HK-2 (cell line): ENCODE measurements at regions not wholly inside any gene's neighbourhood (a gene's known extent, or its start where the extent isn't known, plus 50 kb on each side); places are given as distances from the start of the nearest gene placed in this dataset.
"Not testable (repeated sequence)": the region's sequence is repeated elsewhere in the genome, so short reads cannot be mapped to it uniquely, and the experiment has no call there.

Experiments
- DNase-seq: peaks from one replicate; pipeline ENCODE4 v3.0.0-alpha.2; 2018; ENCODE audit not compliant: unreplicated experiment

DNA sequence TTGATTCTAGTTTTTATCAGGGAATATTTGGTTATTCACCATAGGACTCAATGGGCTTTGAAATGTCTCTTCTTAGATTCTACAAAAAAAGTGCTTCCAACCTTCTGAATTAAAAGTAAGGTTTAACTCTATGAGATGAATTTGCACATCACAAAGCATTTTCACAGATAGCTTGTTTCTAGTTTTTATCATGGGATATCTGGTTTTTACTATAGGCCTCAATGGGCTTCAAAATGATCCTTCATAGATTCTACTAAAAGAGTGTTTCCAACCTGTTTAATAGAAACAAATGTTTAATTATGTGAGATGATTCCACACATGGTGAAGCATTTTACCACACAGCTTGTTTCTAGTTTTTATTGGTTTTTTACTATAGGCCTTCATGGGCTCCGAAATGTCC, 560.7 kb downstream of the KCNJ18 start:
- DNase-seq = no peak

DNA sequence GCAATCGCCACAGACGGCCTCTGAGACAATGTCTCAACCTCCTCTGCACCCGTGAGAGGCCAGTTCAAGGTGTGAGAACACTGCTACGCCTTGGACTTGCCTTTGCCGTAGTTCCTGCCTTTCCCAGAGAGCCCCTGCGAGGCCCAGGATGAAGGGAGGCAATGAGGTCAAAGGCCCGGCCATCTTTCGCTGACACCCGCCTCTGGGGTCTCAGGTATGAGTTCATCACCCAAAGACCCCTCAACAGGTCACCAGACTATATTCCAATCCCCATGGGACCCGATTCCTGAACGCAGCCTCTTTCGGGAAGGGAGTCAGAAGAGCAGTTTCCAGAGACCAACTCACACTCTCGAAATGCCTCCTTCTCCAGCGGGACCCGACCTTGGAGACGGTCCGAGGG, 573.5 kb downstream of the KCNJ18 start:
- DNase-seq = no peak

DNA sequence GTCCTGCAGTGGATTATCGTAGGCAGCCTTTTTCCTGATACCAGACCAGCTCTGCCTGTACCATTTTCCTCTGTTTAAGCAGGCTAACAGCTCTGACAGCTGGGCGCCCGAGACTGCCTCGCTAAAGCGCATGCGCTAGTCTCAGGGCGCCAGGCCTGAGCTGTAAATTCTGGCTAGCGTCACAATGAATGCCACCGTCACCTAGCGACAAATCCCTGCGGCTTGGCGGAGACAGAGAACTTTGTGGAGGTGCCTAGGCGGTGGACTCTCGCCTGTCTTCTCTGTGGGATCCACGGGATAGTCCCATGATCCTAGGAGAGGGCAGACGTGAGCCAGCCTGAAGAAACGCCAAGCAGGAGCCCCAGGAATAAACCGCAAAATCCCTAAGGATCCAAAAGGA, 573.9 kb downstream of the KCNJ18 start:
- no peak for DNase-seq

DNA sequence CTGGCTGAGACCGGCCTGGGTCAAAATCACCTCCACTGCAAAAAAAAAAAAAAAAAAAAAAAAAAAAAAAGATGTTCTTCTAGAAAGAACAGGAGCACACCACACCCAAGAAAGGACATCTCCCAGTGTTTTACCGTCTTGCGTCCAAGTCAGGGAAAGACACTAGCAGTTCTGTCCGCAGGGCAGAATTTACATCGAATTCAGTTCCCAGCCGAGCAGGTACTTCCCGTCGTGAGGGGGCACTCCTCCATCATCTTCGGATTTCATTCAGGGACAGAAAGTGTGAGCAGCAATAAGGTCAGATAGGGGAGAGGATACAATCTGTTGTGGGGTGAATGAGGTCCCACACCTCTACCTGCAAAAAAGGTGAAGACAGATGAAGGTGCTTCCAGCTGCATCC, 574.7 kb downstream of the KCNJ18 start:
- DNase-seq = no peak

DNA sequence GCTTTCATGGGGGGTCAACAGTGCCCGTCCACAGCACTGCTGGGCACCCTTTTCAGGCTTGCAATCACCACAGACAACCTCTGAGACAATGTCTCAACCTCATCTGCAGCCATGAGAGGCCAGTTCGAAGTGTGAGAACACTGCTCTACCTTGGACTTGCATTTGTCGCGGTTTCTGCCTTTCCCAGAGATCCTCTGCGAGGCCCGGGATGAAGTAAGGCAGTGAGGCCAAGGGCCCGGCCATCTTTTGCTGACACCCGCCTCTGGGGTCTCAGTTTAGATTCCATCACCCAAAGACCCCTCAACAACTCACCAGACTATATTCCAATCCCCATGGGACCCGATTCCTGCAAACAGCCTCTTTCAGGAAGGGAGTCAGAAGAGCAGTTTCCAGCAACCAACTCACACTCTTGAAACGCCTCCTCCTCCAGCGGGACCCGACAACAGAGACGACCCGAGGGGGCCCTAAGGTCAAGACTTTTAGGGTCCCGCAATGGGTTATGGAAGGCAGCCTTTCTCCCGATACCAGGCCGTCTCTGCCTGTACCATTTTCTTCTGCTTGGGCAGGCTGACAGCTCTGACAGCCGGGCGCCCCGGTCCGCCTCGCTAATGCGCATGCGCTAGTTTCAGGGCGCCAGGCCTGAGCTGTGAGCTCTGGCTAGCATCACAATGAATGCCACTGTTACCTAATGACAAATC, 576.0 kb downstream of the KCNJ18 start:
- DNase-seq = no peak

DNA sequence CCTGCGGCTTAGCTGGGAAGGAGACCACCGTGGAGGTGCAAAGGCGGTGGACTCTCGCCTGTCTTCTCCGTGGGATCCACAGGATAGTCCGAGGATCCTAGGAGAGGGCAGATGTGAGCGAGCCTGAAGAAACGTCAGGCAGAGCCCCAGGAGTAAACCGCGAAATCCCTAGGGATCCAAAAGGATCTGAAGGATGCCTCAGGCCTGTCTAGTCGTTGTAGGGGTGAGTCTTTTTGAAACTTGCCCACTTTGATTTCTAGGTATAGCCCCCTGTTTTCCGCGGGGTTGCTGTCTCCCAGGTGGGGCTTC, 576.5 kb downstream of the KCNJ18 start:
- DNase-seq = no peak

DNA sequence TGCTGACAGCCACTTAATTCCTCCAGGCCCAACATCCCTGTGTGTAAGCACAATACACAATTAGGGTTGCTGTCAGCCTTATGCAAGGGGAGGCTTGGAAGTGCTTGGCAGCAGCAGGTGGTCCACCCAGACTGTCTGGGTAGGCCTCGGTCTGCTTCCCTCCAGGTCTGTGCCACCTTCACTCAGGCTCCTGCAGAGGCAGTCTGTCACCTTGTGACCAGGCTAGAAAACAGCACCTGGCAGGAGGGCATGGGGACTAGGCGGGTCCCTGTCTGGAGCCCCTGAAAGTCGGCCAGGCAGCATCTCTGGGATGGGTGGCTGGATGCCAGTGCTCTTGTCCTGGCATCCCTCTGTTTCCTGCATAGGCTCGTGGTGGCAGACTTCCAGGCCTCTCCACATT, 578.1 kb downstream of the KCNJ18 start:
- DNase-seq = no peak

DNA sequence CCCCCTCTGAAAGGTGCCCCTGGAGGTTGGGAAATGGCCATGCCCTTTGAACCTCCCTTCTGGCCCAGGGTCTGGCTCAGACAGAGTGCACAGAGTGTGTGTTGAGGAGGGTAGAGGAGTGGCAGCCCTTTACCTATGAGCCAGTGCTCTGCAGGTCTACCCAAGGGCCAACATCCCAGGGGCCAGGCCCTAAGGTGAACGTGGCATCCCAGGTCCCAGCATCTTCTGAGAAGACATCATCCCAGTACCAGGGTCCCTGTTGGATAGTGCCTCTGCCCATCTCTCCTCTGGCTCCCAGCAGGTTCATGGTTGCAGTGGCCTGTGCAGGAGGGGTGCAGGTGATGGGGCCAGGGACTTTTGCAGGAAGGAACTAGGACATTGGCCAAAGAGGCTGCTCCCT, 578.5 kb downstream of the KCNJ18 start:
- DNase-seq = not testable (repeated sequence)

DNA sequence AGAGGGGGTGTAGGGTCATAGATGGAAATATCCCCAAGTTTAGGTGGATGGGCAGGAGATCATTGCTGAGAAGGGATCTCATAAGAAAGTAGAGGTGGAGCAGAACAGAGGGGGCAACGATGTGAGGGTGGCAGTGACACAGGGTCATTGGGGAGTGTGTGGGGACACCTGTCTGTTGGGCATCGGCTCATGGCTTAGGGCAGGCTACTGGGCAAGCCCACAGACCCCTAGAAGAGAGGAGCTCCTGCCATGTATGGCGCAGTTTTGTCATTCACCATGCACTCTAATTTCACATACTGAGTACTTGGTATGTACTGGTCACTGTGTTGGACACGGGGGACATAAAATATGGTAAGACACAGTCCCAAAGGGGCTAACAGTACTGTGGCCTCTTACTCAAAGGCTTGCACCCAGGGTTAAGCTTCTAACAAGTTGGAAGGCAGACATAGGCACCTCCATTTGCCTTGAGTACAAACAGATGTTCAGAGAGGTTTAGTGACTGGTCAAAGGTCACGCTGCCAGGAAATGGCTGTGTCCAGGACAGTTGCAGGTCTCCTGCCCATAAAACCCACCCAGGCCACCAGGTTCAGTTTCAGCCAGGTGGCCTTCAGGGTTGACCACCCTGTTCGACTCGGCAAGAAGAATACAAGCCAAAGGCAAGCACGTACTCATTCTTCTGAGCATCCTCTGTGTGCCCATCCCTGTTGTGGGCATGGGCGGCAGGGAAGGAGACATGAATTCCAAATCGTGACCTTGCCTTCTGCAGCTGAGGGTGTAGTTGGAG, 580.2 kb downstream of the KCNJ18 start:
- DNase-seq = no peak

DNA sequence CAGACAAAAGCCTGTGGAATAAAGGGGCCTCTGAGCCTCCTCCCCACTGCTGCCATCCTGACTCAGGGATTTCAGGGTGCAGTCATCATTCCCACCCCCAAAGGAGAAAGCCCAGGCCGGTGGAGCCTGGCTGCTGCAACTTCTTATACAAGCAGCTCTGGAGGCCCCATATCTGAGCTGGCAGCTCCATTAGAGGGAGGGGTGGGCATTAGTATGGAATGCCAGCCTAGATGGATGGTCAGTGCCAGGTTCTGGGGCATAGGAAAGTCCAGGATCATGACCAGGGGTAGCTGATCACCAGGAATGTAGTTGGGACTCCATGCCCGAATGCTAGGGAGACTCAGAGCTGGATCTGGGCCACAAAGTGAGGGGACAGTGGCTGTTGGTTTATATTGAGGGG, 581.0 kb downstream of the KCNJ18 start:
- no peak for DNase-seq

DNA sequence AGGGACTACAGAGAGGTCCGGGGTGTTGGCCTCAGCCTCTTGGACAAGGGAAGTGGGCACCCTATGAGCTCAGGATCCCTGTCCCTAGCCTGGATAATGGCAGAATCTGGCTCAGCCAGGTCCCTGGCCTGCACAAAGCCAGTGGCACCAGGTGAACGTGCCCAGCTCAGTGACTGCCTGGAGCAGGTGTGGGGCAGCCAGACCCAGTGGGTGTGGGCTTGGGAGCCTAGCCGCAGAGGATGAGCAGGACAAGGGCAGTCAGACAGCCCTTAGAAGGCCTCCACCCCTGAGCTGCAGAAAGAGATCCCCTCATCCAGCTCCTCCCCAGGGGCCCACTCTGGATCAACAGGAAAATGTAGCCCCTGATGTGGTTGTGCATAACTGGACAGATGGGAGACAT, 585.3 kb downstream of the KCNJ18 start:
- DNase-seq = no peak

DNA sequence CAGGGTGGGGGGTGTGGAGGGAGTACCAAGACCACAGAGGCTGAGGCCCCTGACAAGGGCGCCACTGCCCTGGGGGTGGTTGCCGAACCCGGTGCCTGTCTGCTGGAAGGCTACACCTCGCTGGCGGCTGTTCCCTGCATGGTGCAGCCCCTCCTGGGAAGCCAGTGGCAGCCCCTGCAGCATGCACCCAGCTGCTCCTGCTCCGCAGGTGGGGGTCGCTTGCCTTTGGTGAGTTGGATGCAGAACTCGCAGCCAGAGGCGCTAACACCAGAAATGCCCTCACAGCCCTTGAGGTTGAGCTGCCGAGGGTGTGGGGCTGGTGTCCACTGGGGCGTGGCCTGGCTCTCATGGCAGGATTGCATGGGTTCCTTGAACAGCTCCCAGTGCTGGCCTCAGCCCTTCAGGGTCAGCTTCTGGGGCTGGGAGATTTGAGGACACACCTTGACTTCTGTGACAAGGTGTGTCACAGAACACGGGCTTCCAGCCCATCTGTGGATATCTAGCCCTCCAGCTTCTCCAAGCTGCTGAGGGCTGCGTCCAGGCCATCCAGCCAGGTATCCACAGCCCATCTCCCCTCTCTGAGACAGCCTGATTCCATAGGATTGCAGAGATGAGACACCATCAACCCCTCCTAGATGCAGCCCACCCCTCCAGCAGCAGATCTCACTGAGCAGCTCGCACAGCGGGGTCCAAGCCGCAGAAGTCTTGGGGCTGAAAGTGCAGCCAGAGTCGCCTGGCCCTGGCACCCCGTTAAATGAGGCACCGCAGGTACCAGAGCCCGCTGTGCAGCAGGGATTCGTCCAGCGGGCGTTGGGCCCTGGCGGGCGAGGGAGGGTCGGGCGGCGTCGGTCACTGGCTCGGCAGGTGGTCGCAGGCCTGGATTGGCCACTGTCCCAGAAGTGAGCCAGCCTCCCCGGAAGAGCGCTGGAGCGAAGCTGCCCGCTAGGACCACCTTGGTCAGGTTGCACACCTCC, 586.3 kb downstream of the KCNJ18 start:
- DNase-seq = no peak

DNA sequence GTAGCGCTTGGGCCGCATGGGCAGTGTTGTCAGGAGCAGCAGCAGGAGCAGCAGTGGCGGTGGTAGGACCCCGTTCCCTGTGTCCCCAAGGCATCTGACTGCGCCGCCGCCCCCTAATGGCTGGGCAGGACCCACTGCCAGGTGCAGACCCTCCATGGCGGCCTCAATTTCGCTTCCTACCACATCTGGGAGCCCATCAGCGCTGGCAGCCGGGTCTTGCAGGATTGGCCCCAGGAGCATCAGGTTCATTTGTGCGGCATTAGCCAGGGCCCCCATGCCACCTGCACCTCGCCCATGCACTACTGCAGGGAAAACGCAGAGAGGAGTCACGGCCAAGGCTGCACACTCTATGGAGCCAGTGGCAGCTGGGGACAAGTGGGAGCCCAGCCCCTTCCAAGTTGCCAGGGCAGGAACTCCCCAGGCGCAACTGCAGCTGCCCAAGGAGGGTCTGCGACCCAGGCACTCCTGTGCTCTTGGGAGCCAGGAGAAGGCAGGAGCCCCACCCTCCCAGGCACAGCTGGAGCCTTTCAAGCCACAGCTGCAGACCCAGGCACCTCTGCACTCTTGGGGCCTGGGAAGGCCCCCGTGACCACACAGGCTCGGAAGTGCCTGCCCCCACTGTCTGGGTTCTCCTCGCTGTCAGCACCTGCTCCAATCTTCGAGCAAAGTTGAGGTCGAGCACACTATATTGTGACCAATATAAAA, 594.2 kb downstream of the KCNJ18 start:
- DNase-seq = no peak

DNA sequence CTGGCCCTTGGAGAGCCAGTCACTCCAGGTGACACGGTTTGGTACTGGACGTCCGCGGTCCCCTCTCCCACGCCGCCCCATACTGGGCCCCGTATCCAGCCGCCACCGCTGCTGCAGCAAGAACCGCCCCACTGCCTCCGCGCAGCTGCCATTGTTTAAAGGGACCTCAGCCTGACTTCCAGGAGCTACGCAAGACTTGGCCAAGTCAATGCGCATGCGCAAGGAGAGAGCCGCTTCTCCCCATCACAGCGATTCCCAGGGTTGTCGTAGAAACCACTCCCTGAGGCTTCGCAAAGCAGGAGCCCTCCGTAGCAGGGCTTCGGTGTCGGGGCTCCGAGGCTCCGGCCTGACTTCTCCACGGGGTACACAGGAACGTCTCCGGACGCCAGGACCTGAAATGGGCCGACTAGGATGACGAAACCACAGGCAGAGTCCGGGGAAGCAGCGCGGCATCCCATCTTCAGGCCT, 606.2 kb downstream of the KCNJ18 start:
- DNase-seq = not testable (repeated sequence)

DNA sequence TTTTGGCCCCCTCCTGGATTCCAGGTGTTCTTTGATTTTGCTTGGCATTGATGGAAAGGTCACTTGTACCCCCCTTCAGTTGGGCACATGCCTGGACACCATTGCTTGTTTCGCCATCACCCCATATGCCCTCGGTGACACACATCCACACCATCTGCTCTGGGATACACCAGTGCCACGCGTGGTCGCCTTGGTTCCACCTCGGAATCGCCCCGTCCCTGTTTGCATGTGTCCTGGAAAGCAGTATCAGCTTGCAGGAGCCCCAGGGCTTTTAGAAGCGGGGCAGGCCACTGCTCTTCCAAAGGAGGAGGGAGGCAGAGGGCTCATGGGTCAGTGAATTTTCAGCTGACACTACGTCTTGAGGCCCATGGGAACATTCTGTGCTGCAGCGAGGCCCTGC, 607.9 kb downstream of the KCNJ18 start:
- no peak for DNase-seq

DNA sequence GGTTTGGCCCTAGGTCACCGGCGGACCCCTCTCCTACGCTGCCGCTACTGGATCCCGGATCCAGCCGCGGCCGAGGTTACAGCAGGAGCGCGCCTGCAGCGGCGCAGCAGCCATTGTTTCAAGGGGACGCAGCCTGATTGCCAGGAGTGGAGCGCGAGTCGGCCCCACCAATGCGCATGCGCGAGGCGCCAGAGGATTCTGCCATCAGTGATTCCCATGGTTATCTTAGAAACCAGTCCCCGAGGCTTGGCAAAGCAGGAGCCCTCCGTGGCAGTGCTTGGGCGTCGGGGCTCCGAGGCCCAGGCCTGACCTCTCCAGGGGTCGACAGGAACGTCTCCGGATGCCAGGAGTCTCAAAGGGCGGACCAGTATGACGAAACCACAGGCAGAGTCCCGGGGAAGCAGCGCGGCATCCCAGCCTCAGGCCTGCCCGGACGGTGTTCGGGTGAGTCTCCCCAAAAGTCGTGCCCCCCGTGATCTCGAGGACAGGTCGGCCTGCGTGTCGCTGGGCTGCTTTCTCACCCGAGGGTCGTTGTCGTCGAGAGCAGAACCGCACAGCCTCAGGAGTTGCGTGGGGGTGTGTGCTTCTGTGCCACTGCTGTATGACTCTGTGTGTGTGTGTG, 608.5 kb downstream of the KCNJ18 start:
- no peak for DNase-seq

DNA sequence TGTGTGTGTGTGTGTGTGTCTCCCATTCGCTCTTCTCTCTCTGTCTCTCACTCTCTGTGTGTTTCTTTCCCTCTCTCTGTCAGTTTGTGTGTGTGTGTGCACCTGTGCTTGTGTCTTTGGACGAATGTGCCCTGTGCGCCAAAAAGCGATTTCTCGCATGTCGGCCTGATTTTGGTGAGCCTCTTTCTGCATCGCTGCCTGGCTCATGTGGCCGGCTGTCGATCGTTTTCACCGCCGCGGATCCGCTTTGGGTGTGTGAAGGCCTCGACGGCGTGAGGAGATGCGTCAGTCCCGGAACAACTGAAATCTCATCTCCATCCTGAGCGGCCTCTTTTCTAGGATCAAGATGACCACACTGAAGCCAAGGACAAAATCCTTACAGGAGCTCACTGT, 609.0 kb downstream of the KCNJ18 start:
- DNase-seq = no peak

DNA sequence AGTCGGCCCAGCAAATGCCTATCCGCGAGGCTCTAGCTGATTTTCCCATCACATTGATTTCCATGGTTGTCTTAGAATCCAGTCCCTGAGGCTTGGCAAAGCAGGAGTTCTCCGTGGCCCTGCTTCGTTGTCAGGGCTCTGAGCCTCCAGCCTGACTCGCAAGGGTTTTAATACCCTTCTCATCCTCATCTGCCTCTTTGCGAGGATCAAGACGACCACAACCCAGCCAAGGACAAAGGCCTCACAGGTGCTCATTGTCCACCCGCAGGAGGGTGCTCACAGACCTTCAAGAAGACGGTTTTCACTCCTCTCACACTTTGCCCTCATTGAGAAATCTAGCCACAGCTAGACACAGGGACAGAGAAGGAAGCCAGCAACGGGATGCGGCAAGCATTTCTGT, 610.8 kb downstream of the KCNJ18 start:
- no peak for DNase-seq

DNA sequence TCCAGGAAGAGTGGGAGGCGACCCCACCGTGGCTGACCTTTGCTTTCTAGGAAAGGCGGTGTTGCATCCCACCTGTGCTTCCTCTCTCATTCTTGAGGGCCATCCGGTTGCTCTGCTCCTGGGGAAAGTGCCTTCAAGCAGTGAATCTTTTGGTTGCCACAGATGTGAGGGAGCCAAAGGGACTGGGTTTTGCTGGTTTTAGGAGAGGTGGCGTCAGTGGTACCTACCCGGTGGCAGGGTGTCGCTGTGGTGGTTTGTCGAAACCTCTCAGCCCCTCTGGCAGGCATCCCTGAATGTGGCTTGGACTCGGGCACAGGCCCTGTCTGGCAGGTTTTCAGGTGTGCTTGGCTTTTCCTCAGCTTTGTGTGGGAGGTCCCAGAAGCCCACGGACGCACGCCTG, 611.5 kb downstream of the KCNJ18 start:
- no peak for DNase-seq

DNA sequence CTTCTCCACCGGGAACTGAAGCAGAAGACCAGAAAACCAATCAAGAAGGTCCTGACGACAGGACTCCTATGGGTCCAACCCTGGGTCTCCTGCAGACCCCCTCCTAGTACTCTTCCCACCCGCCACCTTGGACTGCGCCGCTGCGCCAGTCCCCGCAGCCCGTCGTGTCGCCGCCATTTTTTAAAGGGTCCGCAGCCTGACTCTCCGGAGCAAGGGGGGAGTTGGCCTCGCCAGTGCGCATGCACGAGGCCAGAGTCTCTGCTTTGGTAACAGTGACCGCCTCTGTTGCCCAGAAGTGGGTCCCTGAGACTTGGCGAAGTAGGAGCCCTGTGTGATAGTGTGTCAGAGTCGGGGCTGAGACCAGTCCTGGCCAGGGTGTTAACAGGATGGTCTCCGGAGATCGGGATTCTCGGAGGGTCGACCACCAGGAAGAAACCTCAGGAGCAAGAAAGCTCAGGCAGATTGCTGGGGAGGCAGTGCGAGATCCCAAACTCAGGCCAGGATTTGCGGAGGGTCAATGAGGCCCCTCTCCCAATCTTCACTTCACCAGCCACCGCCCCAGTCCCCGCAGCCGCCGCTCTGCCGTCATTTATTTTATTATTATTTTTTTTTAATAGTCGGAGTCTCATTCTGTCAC, 612.5 kb downstream of the KCNJ18 start:
- no peak for DNase-seq
